ENCODE measurements at regions not wholly inside any gene's neighbourhood (a gene's known extent, or its start where the extent isn't known, plus 50 kb on each side); places are given as distances from the start of the nearest gene placed in this dataset.

- DNase-seq (ENCODE audit: low read depth, low spot score): peak; percentile 74
These were observed 107.3 kb upstream of the SPIN1 start for GRCh38 chr9:88280816-88281382.

GRCh38 chr9:88278036-88278435 is 110.2 kb upstream of the SPIN1 start:
- no peak for DNase-seq (ENCODE audit: low read depth, low spot score)

- no peak for DNase-seq (ENCODE audit: low read depth, low spot score)
These were observed 114.2 kb upstream of the SPIN1 start for GRCh38 chr9:88274078-88274477.

GRCh38 chr9:88272986-88273385 is 115.3 kb upstream of the SPIN1 start:
- DNase-seq (ENCODE audit: low read depth, low spot score): no peak

- peak; percentile 8 for DNase-seq (ENCODE audit: low read depth, low spot score)
These were observed 117.8 kb upstream of the SPIN1 start for GRCh38 chr9:88270413-88270812.

- DNase-seq (ENCODE audit: low read depth, low spot score): no peak
These were observed 119.4 kb upstream of the SPIN1 start for GRCh38 chr9:88268886-88269285.

GRCh38 chr9:88267283-88267682 is 121.0 kb upstream of the SPIN1 start:
- DNase-seq (ENCODE audit: low read depth, low spot score): no peak

GRCh38 chr9:88266416-88266815 is 121.8 kb upstream of the SPIN1 start:
- no peak for DNase-seq (ENCODE audit: low read depth, low spot score)

- no peak for DNase-seq (ENCODE audit: low read depth, low spot score)
These were observed 120.7 kb upstream of the SPATA31C2 start for GRCh38 chr9:88259001-88259400.

- DNase-seq (ENCODE audit: low read depth, low spot score): peak; percentile 80
These were observed 120.3 kb upstream of the SPATA31C2 start for GRCh38 chr9:88258601-88259000.

- DNase-seq (ENCODE audit: low read depth, low spot score): peak; percentile 67
These were observed 119.7 kb upstream of the SPATA31C2 start for GRCh38 chr9:88258024-88258423.

- DNase-seq (ENCODE audit: low read depth, low spot score): no peak
These were observed 117.9 kb upstream of the SPATA31C2 start for GRCh38 chr9:88256216-88256615.

GRCh38 chr9:88255806-88256205 is 117.5 kb upstream of the SPATA31C2 start:
- peak; percentile 25 for DNase-seq (ENCODE audit: low read depth, low spot score)

GRCh38 chr9:88251903-88252302 is 113.6 kb upstream of the SPATA31C2 start:
- DNase-seq (ENCODE audit: low read depth, low spot score): no peak

- DNase-seq (ENCODE audit: low read depth, low spot score): no peak
These were observed 105.5 kb upstream of the SPATA31C2 start for GRCh38 chr9:88243736-88244135.

- DNase-seq (ENCODE audit: low read depth, low spot score): no peak
These were observed 104.6 kb upstream of the SPATA31C2 start for GRCh38 chr9:88242879-88243278.

GRCh38 chr9:88237991-88238571 is 99.8 kb upstream of the SPATA31C2 start:
- no peak for DNase-seq (ENCODE audit: low read depth, low spot score)

GRCh38 chr9:88237479-88237961 is 99.2 kb upstream of the SPATA31C2 start:
- peak; percentile 11 for DNase-seq (ENCODE audit: low read depth, low spot score)

- peak; percentile 58 for DNase-seq (ENCODE audit: low read depth, low spot score)
These were observed 98.5 kb upstream of the SPATA31C2 start for GRCh38 chr9:88236511-88237478.

GRCh38 chr9:88235615-88236014 is 97.3 kb upstream of the SPATA31C2 start:
- peak; percentile 26 for DNase-seq (ENCODE audit: low read depth, low spot score)

GRCh38 chr9:88234114-88234513 is 95.8 kb upstream of the SPATA31C2 start:
- no peak for DNase-seq (ENCODE audit: low read depth, low spot score)

GRCh38 chr9:88233091-88233490 is 94.8 kb upstream of the SPATA31C2 start:
- DNase-seq (ENCODE audit: low read depth, low spot score): peak; percentile 10

Measured in astrocyte of the hippocampus (primary cell).